Common myeloid progenitor, CD34-positive (primary cell): ENCODE measurements at regions not wholly inside any gene's neighbourhood (a gene's known extent, or its start where the extent isn't known, plus 50 kb on each side); places are given as distances from the start of the nearest gene placed in this dataset.

Experiments used
- CTCF ChIA-PET: fragments of 350-600 bp; sonication (Branson Sonifier 250); formaldehyde crosslinking; loops from one replicate; lab custom pipeline; 2021; ENCODE audit warnings: antibody characterized with exemption; lab: Charles Lee
- POLR2A ChIA-PET: fragments of 350-600 bp; sonication (Branson Sonifier 250); formaldehyde crosslinking; loops from one replicate; lab custom pipeline; 2021; ENCODE audit warnings: antibody characterized with exemption; lab: Charles Lee
- DNase-seq, 3 donors: peaks; one replicate each; pipeline versions ENCODE4 v3.0.0 to v3.0.0-alpha.2; 2013
- H3K27ac ChIP-seq, 2 experiments: 1 replicate in 1 of 2; 2 replicates in 1 of 2; pipeline ENCODE4 v1.7.0; 2013; ENCODE audit warnings: inconsistent platforms in 2 of 2, low read length in 2 of 2, mild to moderate bottlenecking in 2 of 2, low read depth in 1 of 2, moderate library complexity in 1 of 2; ENCODE audit not compliant: severe bottlenecking in 2 of 2, insufficient read depth in 1 of 2, poor library complexity in 1 of 2
- H3K27me3 ChIP-seq, 5 experiments: replicated peaks in 2 of 5; 1 replicate in 3 of 5; 2 replicates in 2 of 5; pipeline versions ENCODE4 v1.6.1 to v1.7.0; 2013; ENCODE audit warnings: low read length in 4 of 5, mild to moderate bottlenecking in 2 of 5, moderate library complexity in 2 of 5, inconsistent platforms in 1 of 5; ENCODE audit not compliant: insufficient read depth in 5 of 5, control insufficient read depth in 4 of 5
- H3K36me3 ChIP-seq, 4 experiments: 1 replicate in 2 of 4; 2 replicates in 2 of 4; pipeline versions ENCODE4 v1.6.1 to v1.7.0; 2013; ENCODE audit warnings: low read length in 3 of 4, control low read depth in 1 of 4, mild to moderate bottlenecking in 1 of 4; ENCODE audit not compliant: control insufficient read depth in 4 of 4, insufficient read depth in 4 of 4
- H3K4me1 ChIP-seq, 4 experiments: 1 replicate in 3 of 4; 2 replicates in 1 of 4; pipeline versions ENCODE4 v1.6.1 to v1.7.1; 2013; ENCODE audit warnings: low read length in 3 of 4, mild to moderate bottlenecking in 3 of 4, control low read depth in 1 of 4, inconsistent platforms in 1 of 4, moderate library complexity in 1 of 4; ENCODE audit not compliant: control insufficient read depth in 4 of 4, insufficient read depth in 4 of 4; ENCODE audit errors: control extremely low read depth in 1 of 4
- H3K4me3 ChIP-seq, 7 experiments: 1 replicate in 4 of 7; 2 replicates in 3 of 7; pipeline versions ENCODE4 v1.5.1 to v1.7.0; 2013; ENCODE audit warnings: mild to moderate bottlenecking in 7 of 7, low read length in 6 of 7, moderate library complexity in 6 of 7, inconsistent platforms in 2 of 7, low read depth in 2 of 7, control low read depth in 1 of 7; ENCODE audit not compliant: insufficient read depth in 4 of 7, control insufficient read depth in 1 of 7; ENCODE audit errors: extremely low read depth in 1 of 7
- H3K9me3 ChIP-seq, 5 experiments: 1 replicate in 4 of 5; 2 replicates in 1 of 5; pipeline versions ENCODE4 v1.6.1 to v1.7.1; 2013; ENCODE audit warnings: low read length in 4 of 5, mild to moderate bottlenecking in 2 of 5, inconsistent platforms in 1 of 5, low read depth in 1 of 5, moderate library complexity in 1 of 5; ENCODE audit not compliant: control insufficient read depth in 4 of 5, insufficient read depth in 2 of 5; ENCODE audit errors: control extremely low read depth in 1 of 5
- WGBS: methylation state at CpG from one replicate; pipeline ENCODE4 v1.1.5; 2013; ENCODE audit not compliant: insufficient coverage; 5-methylcytosine and 5-hydroxymethylcytosine counted together

- no peak overlapping the region for H3K27ac ChIP-seq
- CTCF ChIA-PET = interaction anchor here (2.2 kb wide), 1 partner anchor 11 kb away, joined by 8 read pairs; no protein-coding TSS in a partner anchor
- H3K36me3 ChIP-seq = no peaks in the 10 kb centered on the region
- POLR2A ChIA-PET = no interaction called here
- H3K9me3 ChIP-seq = no peaks in the 10 kb centered on the region
- DNase-seq = no peak
- H3K4me1 ChIP-seq = no peaks in the 10 kb centered on the region
- no peaks in the 10 kb centered on the region for H3K27me3 ChIP-seq
- no peak overlapping the region for H3K4me3 ChIP-seq
- 45% methylated on average over 5 of the region's 5 CpGs for WGBS
These were observed 61.7 kb upstream of the LCLAT1 start for GRCh38 chr2:30385327-30385726.

- Histone ChIP-seq H3K4me1 (no peaks in the 10 kb centered on the region), H3K4me3 (no peak overlapping the region), H3K27ac (no peak overlapping the region), H3K27me3 (peaks cover 0 to 5% (median 0%) of the 10 kb centered on the region in 5 experiments), H3K9me3 (no peaks in the 10 kb centered on the region), H3K36me3 (no peaks in the 10 kb centered on the region)
- POLR2A ChIA-PET = no interaction called here
- DNase-seq = no peak
- CTCF ChIA-PET = interaction anchor here (0.7 to 1.0 kb wide), 2 partner anchors 19 to 320 kb away, joined by 3 read pairs; no protein-coding TSS in a partner anchor
These were observed 54.9 kb upstream of the LCLAT1 start for GRCh38 chr2:30392097-30392496.

- POLR2A ChIA-PET = interaction anchor here (0.8 kb wide), 1 partner anchor 229 kb away, joined by 3 read pairs; no protein-coding TSS in a partner anchor
- CTCF ChIA-PET = no interaction called here
- peaks cover 0 to 6% (median 0%) of the 10 kb centered on the region in 5 experiments for H3K27me3 ChIP-seq
- no peaks in the 10 kb centered on the region for H3K9me3 ChIP-seq
- H3K36me3 ChIP-seq = no peaks in the 10 kb centered on the region
- no peak overlapping the region for H3K27ac ChIP-seq
- WGBS = 100% methylated on average over 1 of the region's 1 CpG
- H3K4me1 ChIP-seq = no peaks in the 10 kb centered on the region
- DNase-seq = no peak
- no peak overlapping the region for H3K4me3 ChIP-seq
These were observed 53.5 kb upstream of the LCLAT1 start for GRCh38 chr2:30393510-30393909.

- ChIA-PET POLR2A (interaction anchor here (0.8 kb wide), 1 partner anchor 229 kb away, joined by 3 read pairs; no protein-coding TSS in a partner anchor), CTCF (no interaction called here)
- H3K27me3 ChIP-seq = peaks cover 0 to 6% (median 0%) of the 10 kb centered on the region in 5 experiments
- no peak overlapping the region for H3K4me3 ChIP-seq
- H3K9me3 ChIP-seq = no peaks in the 10 kb centered on the region
- 94% methylated on average over 5 of the region's 5 CpGs for WGBS
- no peak for DNase-seq
- H3K36me3 ChIP-seq = no peaks in the 10 kb centered on the region
- no peaks in the 10 kb centered on the region for H3K4me1 ChIP-seq
- H3K27ac ChIP-seq = no peak overlapping the region
These were observed 53.0 kb upstream of the LCLAT1 start for GRCh38 chr2:30394096-30394495.

DNA sequence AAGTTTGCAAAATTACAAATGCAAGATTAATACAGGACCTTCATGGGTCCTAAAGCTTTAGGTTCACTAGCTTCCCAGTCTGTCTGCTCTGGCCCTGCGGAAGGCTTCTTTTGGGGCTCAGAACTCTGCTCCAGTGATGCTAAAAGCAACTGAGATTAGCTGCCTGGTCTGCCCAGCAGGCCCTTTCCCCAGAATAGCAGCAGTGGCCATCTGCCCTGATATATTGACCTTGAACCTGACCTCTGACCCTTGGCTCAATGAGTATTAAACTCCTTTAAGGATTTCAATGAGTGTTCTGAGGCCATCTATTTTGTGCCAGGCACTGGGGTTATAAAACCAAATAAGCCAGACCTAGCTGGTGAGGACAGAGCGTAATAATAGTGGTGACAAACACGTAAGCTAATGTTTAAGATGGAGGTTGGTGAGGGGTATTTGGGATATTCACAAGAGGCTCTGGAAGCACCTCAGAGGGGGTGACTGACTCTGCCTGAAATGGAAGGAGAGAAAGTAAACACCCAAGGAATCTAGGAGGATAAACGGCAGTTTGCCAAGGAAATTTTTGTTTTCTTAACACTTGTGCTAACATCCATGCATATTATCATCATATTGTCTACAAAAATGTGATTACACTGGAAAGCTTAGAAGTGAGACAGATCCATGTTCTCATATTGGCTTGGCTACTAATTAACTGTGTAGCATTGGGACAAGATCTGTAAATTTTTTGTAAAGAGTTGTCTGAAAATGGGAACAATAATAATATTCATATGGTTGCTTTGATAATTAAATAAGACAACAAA, 50.4 kb upstream of the LCLAT1 start:
- Histone ChIP-seq H3K36me3 (no peaks in the 10 kb centered on the region), H3K4me1 (no peaks in the 10 kb centered on the region), H3K9me3 (no peaks in the 10 kb centered on the region), H3K4me3 (no peak overlapping the region), H3K27ac (no peak overlapping the region), H3K27me3 (peaks cover 0 to 6% (median 0%) of the 10 kb centered on the region in 5 experiments)
- whole genome bisulfite sequencing = 100% methylated on average over 2 of the region's 4 CpGs
- DNase-seq = no peak
- ChIA-PET CTCF (no interaction called here), POLR2A (no interaction called here)
